IMR-90 (cell line): ENCODE measurements at regions not wholly inside any gene's neighbourhood (a gene's known extent, or its start where the extent isn't known, plus 50 kb on each side); places are given as distances from the start of the nearest gene placed in this dataset.

Source experiments
- ATAC-seq: fragments of 200-7000 bp; cut with Tn5 transposase; 2 replicates; pipeline ENCODE4 v1.9.1; 2020; ENCODE audit warnings: low read depth, mild to moderate bottlenecking, moderate library complexity
- BruUV-seq: library from RNA; stranded (reverse); fragments of 400-500 nt; replicated peaks from 2 replicates; lab custom pipeline; 2021; lab: Mats Ljungman, UMichigan
- CTCF ChIA-PET: fragments of 300-600 bp; formaldehyde crosslinking; extraction: SDS; loops from one replicate; lab custom pipeline; 2021; ENCODE audit warnings: antibody characterized with exemption; lab: Yijun Ruan, JAX
- POLR2A ChIA-PET: fragments of 300-600 bp; sonication (Branson Sonifier 250); formaldehyde crosslinking; loops from one replicate; lab custom pipeline; 2022; ENCODE audit warnings: antibody characterized with exemption; ENCODE audit not compliant: unreplicated experiment; lab: Charles Lee
- DNase-seq: peaks from one replicate; pipeline ENCODE4 v3.0.0; 2013
- H2AFZ ChIP-seq: replicated peaks from 2 replicates; pipeline ENCODE3; 2013; ENCODE audit warnings: low read length, mild to moderate bottlenecking; ENCODE audit not compliant: poor library complexity
- H2AK5ac ChIP-seq: 2 replicates; pipeline ENCODE4 v1.6.1; 2013; ENCODE audit warnings: low read depth, low read length, inconsistent platforms
- H2AK9ac ChIP-seq: replicated peaks from 2 replicates; pipeline ENCODE3; 2013; ENCODE audit warnings: mild to moderate bottlenecking, low read depth, low read length, moderate library complexity; ENCODE audit not compliant: poor library complexity
- H2BK120ac ChIP-seq: 2 replicates; pipeline ENCODE4 v1.6.1; 2013; ENCODE audit warnings: low read depth, low read length, inconsistent platforms
- H2BK15ac ChIP-seq: 3 replicates; pipeline ENCODE4 v1.6.1; 2013; ENCODE audit warnings: low read depth, low read length, inconsistent platforms
- H2BK20ac ChIP-seq: 2 replicates; pipeline ENCODE4 v1.6.1; 2013; ENCODE audit warnings: low read depth, mild to moderate bottlenecking, inconsistent platforms, low read length, moderate library complexity
- H2BK5ac ChIP-seq: 2 replicates; pipeline ENCODE4 v1.6.1; 2013; ENCODE audit warnings: mild to moderate bottlenecking, low read depth, low read length, inconsistent platforms; ENCODE audit not compliant: poor library complexity, severe bottlenecking
- H3K14ac ChIP-seq: replicated peaks from 2 replicates; pipeline ENCODE4 v1.6.1; 2013; ENCODE audit warnings: low read depth, low read length, inconsistent platforms
- H3K18ac ChIP-seq: 2 replicates; pipeline ENCODE4 v1.6.1; 2013; ENCODE audit warnings: low read depth, low read length, control low read depth
- H3K23ac ChIP-seq: 2 replicates; pipeline ENCODE4 v1.6.1; 2013; ENCODE audit warnings: low read depth, low read length, inconsistent platforms
- H3K27ac ChIP-seq: 2 replicates; pipeline ENCODE4 v1.5.1; 2013; ENCODE audit warnings: mild to moderate bottlenecking, control low read depth, low read length; ENCODE audit not compliant: insufficient read depth
- H3K27me3 ChIP-seq: 2 replicates; pipeline ENCODE4 v1.6.1; 2013; ENCODE audit warnings: low read length; ENCODE audit not compliant: control insufficient read depth, insufficient read depth
- H3K36me3 ChIP-seq: 2 replicates; pipeline ENCODE4 v1.6.1; 2013; ENCODE audit warnings: low read length, mixed read lengths; ENCODE audit not compliant: control insufficient read depth, insufficient read depth
- H3K4ac ChIP-seq: 2 replicates; pipeline ENCODE4 v1.6.1; 2013; ENCODE audit warnings: low read depth, low read length, inconsistent platforms
- H3K4me1 ChIP-seq: 2 replicates; pipeline ENCODE4 v1.6.1; 2013; ENCODE audit warnings: low read length, mixed read lengths; ENCODE audit not compliant: control insufficient read depth, insufficient read depth
- H3K4me2 ChIP-seq: 2 replicates; pipeline ENCODE4 v1.6.1; 2013; ENCODE audit warnings: low read depth, mild to moderate bottlenecking, control low read depth, low read length, moderate library complexity
- H3K4me3 ChIP-seq: 2 replicates; pipeline ENCODE4 v1.5.1; 2013; ENCODE audit warnings: low read depth, mild to moderate bottlenecking, control low read depth, low read length, moderate library complexity; ENCODE audit not compliant: insufficient read depth
- H3K56ac ChIP-seq: 2 replicates; pipeline ENCODE4 v1.6.1; 2013; ENCODE audit warnings: low read length, inconsistent platforms; ENCODE audit not compliant: insufficient read depth; ENCODE audit errors: extremely low read depth
- H3K79me1 ChIP-seq, 2 experiments: 2 replicates each; pipeline ENCODE4 v1.6.1; 2013; ENCODE audit warnings: low read length in 2 of 2, inconsistent platforms in 1 of 2, low read depth in 1 of 2
- H3K9ac ChIP-seq: 2 replicates; pipeline ENCODE4 v1.6.1; 2013; ENCODE audit warnings: low read depth, low read length, control low read depth
- H3K9me1 ChIP-seq: 2 replicates; pipeline ENCODE4 v1.6.1; 2013; ENCODE audit warnings: low read length, inconsistent platforms; ENCODE audit not compliant: insufficient read depth
- H3K9me3 ChIP-seq: 2 replicates; pipeline ENCODE4 v1.6.1; 2013; ENCODE audit warnings: low read length; ENCODE audit not compliant: control insufficient read depth, insufficient read depth
- H4K20me1 ChIP-seq: 2 replicates; pipeline ENCODE4 v1.6.1; 2013; ENCODE audit warnings: low read length, inconsistent platforms; ENCODE audit not compliant: insufficient read depth
- H4K5ac ChIP-seq: 2 replicates; pipeline ENCODE4 v1.6.1; 2013; ENCODE audit warnings: mild to moderate bottlenecking, low read depth, low read length, control low read depth
- H4K8ac ChIP-seq, 2 experiments: 2 replicates each; pipeline ENCODE4 v1.6.1; 2013; ENCODE audit warnings: low read depth in 2 of 2, low read length in 2 of 2, control low read depth in 1 of 2, inconsistent platforms in 1 of 2
- H4K91ac ChIP-seq: 2 replicates; pipeline ENCODE4 v1.6.1; 2013; ENCODE audit warnings: low read depth, low read length, inconsistent platforms; ENCODE audit not compliant: insufficient read depth
- BHLHE40 ChIP-seq: fragments of 150-350 bp; IDR thresholded peaks from 2 replicates; pipeline ENCODE4 v1.6.1; 2016; ENCODE audit warnings: mild to moderate bottlenecking, low read depth, low read length
- CEBPB ChIP-seq: IDR thresholded peaks from 2 replicates; pipeline ENCODE4 v1.6.1; 2012; ENCODE audit warnings: low read depth, low read length, improper control_type of control experiment
- CHD1 ChIP-seq: IDR thresholded peaks from 2 replicates; pipeline ENCODE4 v1.6.1; 2012; ENCODE audit warnings: low read depth, low read length, improper control_type of control experiment
- FOS ChIP-seq: fragments of 150-350 bp; IDR thresholded peaks from 2 replicates; pipeline ENCODE4 v1.6.1; 2016; ENCODE audit warnings: low read depth, low read length
- MAFK ChIP-seq: IDR thresholded peaks from 2 replicates; pipeline ENCODE4 v1.6.1; 2012; ENCODE audit warnings: low read depth, low read length, improper control_type of control experiment
- MAZ ChIP-seq: IDR thresholded peaks from 2 replicates; pipeline ENCODE4 v1.6.1; 2012; ENCODE audit warnings: low read depth, mild to moderate bottlenecking, low read length, improper control_type of control experiment, moderate library complexity, borderline replicate concordance
- NFE2L2 ChIP-seq: fragments of 150-350 bp; IDR thresholded peaks from 2 replicates; pipeline ENCODE4 v1.6.1; 2016; ENCODE audit warnings: low read depth, mild to moderate bottlenecking, low read length
- POLR2A ChIP-seq: IDR thresholded peaks from 2 replicates; pipeline ENCODE4 v1.6.1; 2012; ENCODE audit warnings: mild to moderate bottlenecking, low read depth, low read length
- RAD21 ChIP-seq: IDR thresholded peaks from 2 replicates; pipeline ENCODE4 v1.6.1; 2012; ENCODE audit warnings: low read length, improper control_type of control experiment
- RCOR1 ChIP-seq: IDR thresholded peaks from 2 replicates; pipeline ENCODE4 v1.6.1; 2012; ENCODE audit warnings: mild to moderate bottlenecking, low read length, improper control_type of control experiment; ENCODE audit not compliant: insufficient replicate concordance
- RFX5 ChIP-seq: IDR thresholded peaks from 2 replicates; pipeline ENCODE4 v1.8.0; 2012; ENCODE audit warnings: low read depth, mild to moderate bottlenecking, low read length, moderate library complexity
- SMC3 ChIP-seq: fragments of 150-350 bp; IDR thresholded peaks from 2 replicates; pipeline ENCODE4 v1.6.1; 2016; ENCODE audit warnings: low read depth, mild to moderate bottlenecking, antibody characterized with exemption, low read length, moderate library complexity
- WGBS, 2 experiments: methylation state at CpG; one replicate each; pipeline versions ENCODE4 v1.1.5 to v1.1.7; 2013; ENCODE audit warnings: missing lambda C conversion rate in 2 of 2; ENCODE audit not compliant: insufficient read length in 1 of 2; ENCODE audit errors: extremely low coverage in 2 of 2; 5-methylcytosine and 5-hydroxymethylcytosine counted together
- dilution Hi-C: fragments of 300-500 bp; cut with HindIII; formaldehyde crosslinking; loops from one replicate; pipeline ENCODE4 v1.14.3; 2018; ENCODE audit warnings: low sequenced_read_pairs; ENCODE audit not compliant: unreplicated experiment
- in situ Hi-C: fragments of 300-500 bp; cut with MboI; formaldehyde crosslinking; loops from 3 replicates; pipeline ENCODE4 v1.14.3; 2019; ENCODE audit warnings: low sequenced_read_pairs, inconsistent platforms, mixed read lengths
- intact Hi-C: fragments of 100-400 bp; cut with micrococcal nuclease; formaldehyde crosslinking; loops from 2 replicates; pipeline ENCODE4 v1.10.0; 2022
- TF ChIP-seq, protein P1 (sequence below): conservative IDR thresholded peaks from 2 replicates; pipeline ENCODE4 v1.5.1; 2012; ENCODE audit warnings: mild to moderate bottlenecking, low read depth, low read length, improper control_type of control experiment
- TF ChIP-seq, protein P2 (sequence below): fragments of 150-350 bp; IDR thresholded peaks from 2 replicates; pipeline ENCODE4 v1.6.1; 2017; ENCODE audit warnings: mild to moderate bottlenecking, antibody characterized with exemption, low read length, low read depth
- TF ChIP-seq, protein P3 (sequence below): fragments of 150-350 bp; IDR thresholded peaks from 2 replicates; pipeline ENCODE4 v1.6.1; 2016; ENCODE audit warnings: low read depth, mild to moderate bottlenecking, low read length, moderate library complexity, borderline replicate concordance

DNA sequence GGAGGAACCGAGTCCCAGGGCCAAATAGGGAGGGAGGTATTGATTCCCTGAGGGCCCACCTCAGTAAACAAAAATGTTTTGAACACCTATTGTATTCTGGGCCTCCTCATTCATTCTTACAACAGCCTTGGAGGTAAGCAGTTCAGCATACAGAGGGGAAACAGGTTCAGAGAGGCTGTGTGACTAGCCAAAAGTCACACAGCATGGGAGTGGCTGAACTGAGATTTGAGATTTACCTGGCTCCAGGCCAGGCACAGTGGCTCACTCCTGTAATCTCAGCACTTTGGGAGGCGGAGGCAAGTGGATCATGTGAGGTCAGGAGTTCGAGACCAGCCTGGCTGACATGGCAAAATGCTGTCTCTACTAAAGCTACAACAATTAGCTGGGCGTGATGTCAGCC is 107.2 kb downstream of the TMEM130 start:
- no peak overlapping the region for H3K9ac ChIP-seq
- peaks cover 3% of the 10 kb centered on the region; the same call in 1 of the 2 replicates for H3K9me3 ChIP-seq
- H2BK120ac ChIP-seq = no peak overlapping the region
- H3K36me3 ChIP-seq = no peaks in the 10 kb centered on the region
- H2AK5ac ChIP-seq = no peak overlapping the region
- no peak overlapping the region for H2BK15ac ChIP-seq
- H3K18ac ChIP-seq = no peak overlapping the region
- BruUV-seq = no TSS peak
- in situ Hi-C loops = no loop called here
- no peaks in the 10 kb centered on the region for H3K79me1 ChIP-seq
- no peak overlapping the region for H4K5ac ChIP-seq
- H4K91ac ChIP-seq = no peak overlapping the region
- no CpG with 5 or more reads among the region's 4 CpGs for WGBS, 2 experiments
- ChIA-PET POLR2A (no interaction called here), CTCF (interaction anchor here (1.5 kb wide), 1 partner anchor 17 kb away, joined by 3 read pairs; no protein-coding TSS in a partner anchor)
- H3K4ac ChIP-seq = no peak overlapping the region
- H4K20me1 ChIP-seq = no peaks in the 10 kb centered on the region
- no peak overlapping the region for H2BK20ac ChIP-seq
- H2BK5ac ChIP-seq = no peak overlapping the region
- DNase-seq (no peak), ATAC-seq (no peak)
- no peak overlapping the region for H2AFZ ChIP-seq
- no peaks in the 10 kb centered on the region for H3K4me1 ChIP-seq
- H3K4me3 ChIP-seq = no peak overlapping the region
- H3K27ac ChIP-seq = no peak overlapping the region
- intact Hi-C loops = no loop called here
- no peak overlapping the region for H3K56ac ChIP-seq
- TF ChIP-seq CEBPB (no peak), MAFK (no peak), POLR2A (no peak), RCOR1 (no peak), BHLHE40 (no peak), MAZ (no peak), RFX5 (no peak), CHD1 (no peak), FOS (no peak), SMC3 (no peak), RAD21 (no peak), NFE2L2 (no peak)
- TF ChIP-seq, protein P1, sequence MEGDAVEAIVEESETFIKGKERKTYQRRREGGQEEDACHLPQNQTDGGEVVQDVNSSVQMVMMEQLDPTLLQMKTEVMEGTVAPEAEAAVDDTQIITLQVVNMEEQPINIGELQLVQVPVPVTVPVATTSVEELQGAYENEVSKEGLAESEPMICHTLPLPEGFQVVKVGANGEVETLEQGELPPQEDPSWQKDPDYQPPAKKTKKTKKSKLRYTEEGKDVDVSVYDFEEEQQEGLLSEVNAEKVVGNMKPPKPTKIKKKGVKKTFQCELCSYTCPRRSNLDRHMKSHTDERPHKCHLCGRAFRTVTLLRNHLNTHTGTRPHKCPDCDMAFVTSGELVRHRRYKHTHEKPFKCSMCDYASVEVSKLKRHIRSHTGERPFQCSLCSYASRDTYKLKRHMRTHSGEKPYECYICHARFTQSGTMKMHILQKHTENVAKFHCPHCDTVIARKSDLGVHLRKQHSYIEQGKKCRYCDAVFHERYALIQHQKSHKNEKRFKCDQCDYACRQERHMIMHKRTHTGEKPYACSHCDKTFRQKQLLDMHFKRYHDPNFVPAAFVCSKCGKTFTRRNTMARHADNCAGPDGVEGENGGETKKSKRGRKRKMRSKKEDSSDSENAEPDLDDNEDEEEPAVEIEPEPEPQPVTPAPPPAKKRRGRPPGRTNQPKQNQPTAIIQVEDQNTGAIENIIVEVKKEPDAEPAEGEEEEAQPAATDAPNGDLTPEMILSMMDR = no peak
- TF ChIP-seq, protein P2, sequence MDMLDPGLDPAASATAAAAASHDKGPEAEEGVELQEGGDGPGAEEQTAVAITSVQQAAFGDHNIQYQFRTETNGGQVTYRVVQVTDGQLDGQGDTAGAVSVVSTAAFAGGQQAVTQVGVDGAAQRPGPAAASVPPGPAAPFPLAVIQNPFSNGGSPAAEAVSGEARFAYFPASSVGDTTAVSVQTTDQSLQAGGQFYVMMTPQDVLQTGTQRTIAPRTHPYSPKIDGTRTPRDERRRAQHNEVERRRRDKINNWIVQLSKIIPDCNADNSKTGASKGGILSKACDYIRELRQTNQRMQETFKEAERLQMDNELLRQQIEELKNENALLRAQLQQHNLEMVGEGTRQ = no peak
- TF ChIP-seq, protein P3, sequence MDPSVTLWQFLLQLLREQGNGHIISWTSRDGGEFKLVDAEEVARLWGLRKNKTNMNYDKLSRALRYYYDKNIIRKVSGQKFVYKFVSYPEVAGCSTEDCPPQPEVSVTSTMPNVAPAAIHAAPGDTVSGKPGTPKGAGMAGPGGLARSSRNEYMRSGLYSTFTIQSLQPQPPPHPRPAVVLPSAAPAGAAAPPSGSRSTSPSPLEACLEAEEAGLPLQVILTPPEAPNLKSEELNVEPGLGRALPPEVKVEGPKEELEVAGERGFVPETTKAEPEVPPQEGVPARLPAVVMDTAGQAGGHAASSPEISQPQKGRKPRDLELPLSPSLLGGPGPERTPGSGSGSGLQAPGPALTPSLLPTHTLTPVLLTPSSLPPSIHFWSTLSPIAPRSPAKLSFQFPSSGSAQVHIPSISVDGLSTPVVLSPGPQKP = no peak
- no peak overlapping the region for H3K23ac ChIP-seq
- H2AK9ac ChIP-seq = no peak overlapping the region
- no peak overlapping the region for H3K14ac ChIP-seq
- no peak overlapping the region for H3K4me2 ChIP-seq
- dilution Hi-C loops = no loop called here
- H3K9me1 ChIP-seq = no peaks in the 10 kb centered on the region
- no peaks in the 10 kb centered on the region for H3K27me3 ChIP-seq
- no peak overlapping the region for H4K8ac ChIP-seq
